H9 (cell line): ENCODE measurements at regions not wholly inside any gene's neighbourhood (a gene's known extent, or its start where the extent isn't known, plus 50 kb on each side); places are given as distances from the start of the nearest gene placed in this dataset.

Experiments
- DNase-seq: peaks from one replicate; pipeline ENCODE4 v3.0.0-alpha.2; 2017
- H2AFZ ChIP-seq: one replicate; pipeline ENCODE4 v1.6.1; 2013; ENCODE audit warnings: mild to moderate bottlenecking, low read length, control low read depth, moderate library complexity
- H2AK5ac ChIP-seq: 2 replicates; pipeline ENCODE4 v1.6.1; 2013; ENCODE audit warnings: low read length, control low read depth, mixed read lengths; ENCODE audit not compliant: insufficient read length
- H2BK120ac ChIP-seq: one replicate; pipeline ENCODE4 v1.6.1; 2013; ENCODE audit warnings: low read depth, mild to moderate bottlenecking, low read length, control low read depth, inconsistent platforms; ENCODE audit not compliant: poor library complexity, severe bottlenecking
- H2BK12ac ChIP-seq: 2 replicates; pipeline ENCODE4 v1.6.1; 2013; ENCODE audit warnings: low read length, control low read depth, mixed read lengths, low read depth; ENCODE audit not compliant: insufficient read length
- H2BK15ac ChIP-seq: 2 replicates; pipeline ENCODE4 v1.6.1; 2013; ENCODE audit warnings: low read depth, low read length, control low read depth
- H2BK20ac ChIP-seq: one replicate; pipeline ENCODE4 v1.6.1; 2013; ENCODE audit warnings: low read depth, mild to moderate bottlenecking, low read length, control low read depth, inconsistent platforms; ENCODE audit not compliant: poor library complexity, severe bottlenecking
- H2BK5ac ChIP-seq: 2 replicates; pipeline ENCODE4 v1.6.1; 2013; ENCODE audit warnings: low read length, control low read depth, mixed read lengths; ENCODE audit not compliant: insufficient read length
- H3K14ac ChIP-seq: 2 replicates; pipeline ENCODE4 v1.6.1; 2013; ENCODE audit warnings: low read length, control low read depth; ENCODE audit not compliant: insufficient read depth
- H3K18ac ChIP-seq: 2 replicates; pipeline ENCODE4 v1.6.1; 2013; ENCODE audit warnings: low read depth, mild to moderate bottlenecking, mixed read lengths, low read length, control low read depth; ENCODE audit not compliant: insufficient read length
- H3K23ac ChIP-seq: 2 replicates; pipeline ENCODE4 v1.6.1; 2013; ENCODE audit warnings: low read length, control low read depth, mixed read lengths, low read depth; ENCODE audit not compliant: insufficient read length
- H3K23me2 ChIP-seq: 2 replicates; pipeline ENCODE4 v1.6.1; 2013; ENCODE audit warnings: low read depth, mild to moderate bottlenecking, mixed read lengths, low read length, control low read depth; ENCODE audit not compliant: insufficient read length, poor library complexity, severe bottlenecking
- H3K27ac ChIP-seq: 2 replicates; pipeline ENCODE4 v1.5.1; 2013; ENCODE audit warnings: low read length, control low read depth, mixed read lengths, low read depth; ENCODE audit not compliant: insufficient read length
- H3K27me3 ChIP-seq: 2 replicates; pipeline ENCODE4 v1.6.1; 2013; ENCODE audit warnings: low read length, control low read depth, inconsistent platforms; ENCODE audit not compliant: insufficient read depth
- H3K4ac ChIP-seq: 2 replicates; pipeline ENCODE4 v1.6.1; 2013; ENCODE audit warnings: low read depth, mild to moderate bottlenecking, control low read depth, inconsistent platforms, low read length, moderate library complexity
- H3K4me1 ChIP-seq: 2 replicates; pipeline ENCODE4 v1.6.1; 2013; ENCODE audit warnings: low read length, control low read depth, inconsistent platforms; ENCODE audit not compliant: insufficient read depth
- H3K4me2 ChIP-seq: 2 replicates; pipeline ENCODE4 v1.6.1; 2013; ENCODE audit warnings: low read length, control low read depth, mixed read lengths; ENCODE audit not compliant: insufficient read length, insufficient read depth
- H3K56ac ChIP-seq: 2 replicates; pipeline ENCODE4 v1.6.1; 2013; ENCODE audit warnings: low read depth, mild to moderate bottlenecking, mixed read lengths, low read length, control low read depth; ENCODE audit not compliant: insufficient read length
- H3K79me1 ChIP-seq: 2 replicates; pipeline ENCODE4 v1.6.1; 2013; ENCODE audit warnings: low read depth, mild to moderate bottlenecking, moderate library complexity, low read length, control low read depth, inconsistent platforms; ENCODE audit not compliant: insufficient read depth, poor library complexity, severe bottlenecking
- H3K79me2 ChIP-seq: 2 replicates; pipeline ENCODE4 v1.6.1; 2013; ENCODE audit warnings: low read length, control low read depth, inconsistent platforms; ENCODE audit not compliant: insufficient read depth
- H3K9ac ChIP-seq: 2 replicates; pipeline ENCODE4 v1.6.1; 2013; ENCODE audit warnings: low read length, control low read depth, mixed read lengths; ENCODE audit not compliant: insufficient read length; ENCODE audit errors: extremely low read depth
- H3K9me3 ChIP-seq: one replicate; pipeline ENCODE4 v1.6.1; 2013; ENCODE audit warnings: low read depth, low read length, inconsistent platforms; ENCODE audit not compliant: control insufficient read depth
- H3T11ph ChIP-seq: one replicate; pipeline ENCODE4 v1.6.1; 2013; ENCODE audit warnings: mild to moderate bottlenecking, low read length, control low read depth, inconsistent platforms
- H4K20me1 ChIP-seq: one replicate; pipeline ENCODE4 v1.6.1; 2013; ENCODE audit not compliant: control insufficient read depth, insufficient read length, insufficient read depth
- H4K5ac ChIP-seq: 2 replicates; pipeline ENCODE4 v1.6.1; 2013; ENCODE audit warnings: low read depth, mild to moderate bottlenecking, mixed read lengths, low read length, control low read depth; ENCODE audit not compliant: insufficient read length
- H4K8ac ChIP-seq: replicated peaks from 2 replicates; pipeline ENCODE4 v1.6.1; 2013; ENCODE audit warnings: low read length, control low read depth, mixed read lengths, low read depth; ENCODE audit not compliant: insufficient read length
- H4K91ac ChIP-seq: 2 replicates; pipeline ENCODE4 v1.6.1; 2013; ENCODE audit warnings: low read depth, mild to moderate bottlenecking, moderate library complexity, mixed read lengths, low read length, control low read depth; ENCODE audit not compliant: insufficient read length
- H3K27ac Mint-ChIP-seq, 3 experiments: 2 replicates in 2 of 3; 3 replicates in 1 of 3; pipeline ENCODE4 v1.8.0; 2020 to 2021; ENCODE audit warnings: mixed read lengths in 3 of 3, mild to moderate bottlenecking in 1 of 3, moderate library complexity in 1 of 3
- H3K27me3 Mint-ChIP-seq: 2 replicates; pipeline ENCODE4 v1.8.0; 2021; ENCODE audit warnings: low read depth, mild to moderate bottlenecking, moderate library complexity, mixed read lengths
- H3K36me3 Mint-ChIP-seq, 3 experiments: 2 replicates in 2 of 3; 3 replicates in 1 of 3; pipeline ENCODE4 v1.8.0; 2020 to 2021; ENCODE audit warnings: low read depth in 3 of 3, mixed read lengths in 3 of 3; ENCODE audit not compliant: insufficient read depth in 1 of 3
- H3K4me1 Mint-ChIP-seq, 2 experiments: 2 replicates each; pipeline ENCODE4 v1.8.0; 2020; ENCODE audit warnings: mixed read lengths in 2 of 2
- H3K4me3 Mint-ChIP-seq, 2 experiments: 2 replicates in 1 of 2; 3 replicates in 1 of 2; pipeline ENCODE4 v1.8.0; 2020 to 2021; ENCODE audit warnings: mild to moderate bottlenecking in 2 of 2, mixed read lengths in 2 of 2, moderate library complexity in 1 of 2
- H3K9me3 Mint-ChIP-seq, 2 experiments: 2 replicates in 1 of 2; 3 replicates in 1 of 2; pipeline ENCODE4 v1.8.0; 2020; ENCODE audit warnings: mild to moderate bottlenecking in 2 of 2, mixed read lengths in 2 of 2, moderate library complexity in 1 of 2
- CTCF ChIP-seq: fragments of 200-600 bp; sonication (generic); conservative IDR thresholded peaks from 3 replicates; pipeline ENCODE4 v1.8.0; 2021; ENCODE audit warnings: antibody characterized with exemption, mild to moderate bottlenecking
- WGBS: extraction: QIAGEN DNeasy Blood & Tissue Kit; methylation state at CpG from one replicate; pipeline ENCODE4 v1.1.7; 2013; ENCODE audit warnings: missing lambda C conversion rate, low lambda C conversion rate, mixed read lengths; ENCODE audit not compliant: insufficient read length; ENCODE audit errors: extremely low coverage; 5-methylcytosine and 5-hydroxymethylcytosine counted together

DNA sequence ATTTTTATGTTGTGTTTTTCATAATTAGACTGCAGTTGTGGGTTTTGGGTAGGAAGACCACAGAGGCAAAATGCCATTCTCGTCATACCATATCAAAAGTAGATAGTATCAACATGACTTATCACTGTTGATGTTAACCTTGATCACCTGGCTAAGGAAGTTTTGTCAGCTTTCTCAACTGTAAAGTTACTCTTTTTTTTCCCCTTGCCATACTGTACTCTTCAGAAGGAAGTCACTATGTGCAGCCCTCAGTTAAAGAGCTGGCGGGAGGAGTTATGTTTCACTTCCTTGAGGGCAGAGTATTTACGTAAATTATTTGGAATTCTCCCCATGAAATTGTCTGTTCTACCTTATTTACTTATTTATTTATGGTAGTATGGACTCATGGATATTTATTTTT is 78.7 kb downstream of the PRORP start:
- Histone ChIP-seq H3K79me2 (no peaks in the 10 kb centered on the region), H3K4me2 (no peak overlapping the region), H2BK12ac (no peak overlapping the region), H3K56ac (no peak overlapping the region), H4K8ac (no peak overlapping the region), H3K27me3 (no peaks in the 10 kb centered on the region), H4K5ac (no peak overlapping the region), H3K14ac (no peak overlapping the region), H3K4ac (no peak overlapping the region), H3K79me1 (no peaks in the 10 kb centered on the region), H3K4me1 (no peaks in the 10 kb centered on the region), H2BK20ac (no peak overlapping the region), H2BK15ac (no peak overlapping the region), H4K91ac (no peak overlapping the region), H3K9me3 (no peaks in the 10 kb centered on the region), H3K27ac (no peak overlapping the region), H3K23me2 (no peaks in the 10 kb centered on the region), H3K9ac (no peak overlapping the region), H2AFZ (no peak overlapping the region), H3K18ac (no peak overlapping the region), H2AK5ac (no peak overlapping the region), H2BK5ac (no peak overlapping the region), H2BK120ac (no peak overlapping the region), H4K20me1 (no peaks in the 10 kb centered on the region), H3T11ph (no peak overlapping the region), H3K23ac (no peak overlapping the region)
- WGBS, result no CpG with 5 or more reads among the region's 3 CpGs
- no peaks in the 10 kb centered on the region for H3K9me3 Mint-ChIP-seq
- TF ChIP-seq CTCF, result no peak
- H3K36me3 Mint-ChIP-seq, result 0 out of 7 replicates have a peak, but pooled peaks cover 0 to 5% (median 0%) of the 10 kb centered on the region in 3 experiments
- no peak overlapping the region for H3K4me3 Mint-ChIP-seq
- H3K27ac Mint-ChIP-seq, result no peak overlapping the region
- no peaks in the 10 kb centered on the region for H3K4me1 Mint-ChIP-seq
- no peaks in the 10 kb centered on the region for H3K27me3 Mint-ChIP-seq
- no peak for DNase-seq
